ENCODE measurements at regions not wholly inside any gene's neighbourhood (a gene's known extent, or its start where the extent isn't known, plus 50 kb on each side); places are given as distances from the start of the nearest gene placed in this dataset.

- TF ChIP-seq POLR2AphosphoS5 (IDR thresholded peaks at IDR 0.05) (no peak), POLR2A (IDR thresholded peaks at IDR 0.05) (no peak)
Measured at GRCh38 chr9:129331772-129332500, 153.9 kb upstream of the IER5L start.
